MM.1S (cell line): ENCODE measurements at regions not wholly inside any gene's neighbourhood (a gene's known extent, or its start where the extent isn't known, plus 50 kb on each side); places are given as distances from the start of the nearest gene placed in this dataset.

Source experiments
- EZH2 ChIP-seq: fragments of 300-600 bp; sonication (generic); optimal IDR thresholded peaks from 2 replicates; pipeline ENCODE3; 2017; ENCODE audit warnings: low read depth, mild to moderate bottlenecking, antibody characterized with exemption, low read length, mixed read lengths
- TF ChIP-seq, protein P1 (sequence below): fragments of 300-600 bp; sonication (generic); IDR thresholded peaks from 2 replicates; pipeline ENCODE4 v1.5.1; 2016; ENCODE audit warnings: antibody characterized with exemption, low read length, mixed read lengths

DNA sequence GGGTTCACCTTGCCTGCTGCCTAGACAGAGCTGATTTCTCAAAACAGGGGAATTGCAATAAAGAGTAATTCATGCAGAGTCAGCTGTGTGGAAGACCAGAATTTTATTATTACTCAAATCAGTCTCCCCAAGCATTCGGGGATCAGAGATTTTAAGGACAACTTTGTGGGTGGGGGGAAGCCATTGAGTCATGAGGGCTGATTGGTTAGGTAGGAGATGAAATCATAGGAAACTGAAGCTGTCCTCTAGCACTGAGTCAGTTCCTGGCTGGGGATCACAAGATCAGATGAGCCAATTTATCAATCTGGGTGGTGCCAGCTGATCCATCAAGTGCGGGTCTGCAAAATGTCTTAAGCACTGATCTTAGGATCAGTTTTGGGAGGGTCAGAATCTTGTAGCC, 159.1 kb upstream of the MAP1B start:
- TF ChIP-seq, protein P1, sequence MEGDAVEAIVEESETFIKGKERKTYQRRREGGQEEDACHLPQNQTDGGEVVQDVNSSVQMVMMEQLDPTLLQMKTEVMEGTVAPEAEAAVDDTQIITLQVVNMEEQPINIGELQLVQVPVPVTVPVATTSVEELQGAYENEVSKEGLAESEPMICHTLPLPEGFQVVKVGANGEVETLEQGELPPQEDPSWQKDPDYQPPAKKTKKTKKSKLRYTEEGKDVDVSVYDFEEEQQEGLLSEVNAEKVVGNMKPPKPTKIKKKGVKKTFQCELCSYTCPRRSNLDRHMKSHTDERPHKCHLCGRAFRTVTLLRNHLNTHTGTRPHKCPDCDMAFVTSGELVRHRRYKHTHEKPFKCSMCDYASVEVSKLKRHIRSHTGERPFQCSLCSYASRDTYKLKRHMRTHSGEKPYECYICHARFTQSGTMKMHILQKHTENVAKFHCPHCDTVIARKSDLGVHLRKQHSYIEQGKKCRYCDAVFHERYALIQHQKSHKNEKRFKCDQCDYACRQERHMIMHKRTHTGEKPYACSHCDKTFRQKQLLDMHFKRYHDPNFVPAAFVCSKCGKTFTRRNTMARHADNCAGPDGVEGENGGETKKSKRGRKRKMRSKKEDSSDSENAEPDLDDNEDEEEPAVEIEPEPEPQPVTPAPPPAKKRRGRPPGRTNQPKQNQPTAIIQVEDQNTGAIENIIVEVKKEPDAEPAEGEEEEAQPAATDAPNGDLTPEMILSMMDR: no peak
- no peak for TF ChIP-seq EZH2
